Stimulated activated CD4-positive, alpha-beta T cell treated with anti-CD3 and anti-CD28 coated beads, Interleukin-4, amount 100 ng/mL, for 1 hour (primary cell): ENCODE measurements at regions not wholly inside any gene's neighbourhood (a gene's known extent, or its start where the extent isn't known, plus 50 kb on each side); places are given as distances from the start of the nearest gene placed in this dataset.
"Not testable (repeated sequence)": the region's sequence is repeated elsewhere in the genome, so short reads cannot be mapped to it uniquely, and the experiment has no call there.

Experiments used
- DNase-seq: peaks from one replicate; pipeline ENCODE4 v3.0.0-alpha.2; 2020

DNA sequence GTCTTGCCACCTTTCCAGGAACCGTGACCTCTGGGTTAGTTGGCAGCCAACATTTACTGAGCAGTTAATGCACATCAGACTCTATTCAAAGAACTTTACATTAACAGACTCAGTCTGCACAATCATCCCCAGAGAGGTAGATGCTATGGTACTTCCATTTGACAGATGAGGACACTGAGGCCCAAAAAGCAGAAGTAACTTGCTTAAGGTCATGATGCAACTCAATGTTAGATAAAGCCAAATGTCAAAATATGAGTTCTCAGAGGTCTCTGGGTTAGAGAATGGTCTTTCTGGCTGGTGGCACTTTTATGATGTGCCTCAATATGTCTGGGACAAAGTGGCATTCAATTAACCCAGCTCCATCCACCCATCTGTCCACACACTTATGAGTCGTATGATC, 450.0 kb downstream of the MIAT start:
- DNase-seq: no peak

- no peak for DNase-seq
These were observed 450.4 kb downstream of the MIAT start for GRCh38 chr22:27107824-27108223.

- no peak for DNase-seq
These were observed 451.2 kb downstream of the MIAT start for GRCh38 chr22:27108425-27109114.

- not testable (repeated sequence) for DNase-seq
These were observed 452.0 kb downstream of the MIAT start for GRCh38 chr22:27109406-27109805.

GRCh38 chr22:27110665-27111451, 453.5 kb downstream of the MIAT start:
- DNase-seq: no peak

DNA sequence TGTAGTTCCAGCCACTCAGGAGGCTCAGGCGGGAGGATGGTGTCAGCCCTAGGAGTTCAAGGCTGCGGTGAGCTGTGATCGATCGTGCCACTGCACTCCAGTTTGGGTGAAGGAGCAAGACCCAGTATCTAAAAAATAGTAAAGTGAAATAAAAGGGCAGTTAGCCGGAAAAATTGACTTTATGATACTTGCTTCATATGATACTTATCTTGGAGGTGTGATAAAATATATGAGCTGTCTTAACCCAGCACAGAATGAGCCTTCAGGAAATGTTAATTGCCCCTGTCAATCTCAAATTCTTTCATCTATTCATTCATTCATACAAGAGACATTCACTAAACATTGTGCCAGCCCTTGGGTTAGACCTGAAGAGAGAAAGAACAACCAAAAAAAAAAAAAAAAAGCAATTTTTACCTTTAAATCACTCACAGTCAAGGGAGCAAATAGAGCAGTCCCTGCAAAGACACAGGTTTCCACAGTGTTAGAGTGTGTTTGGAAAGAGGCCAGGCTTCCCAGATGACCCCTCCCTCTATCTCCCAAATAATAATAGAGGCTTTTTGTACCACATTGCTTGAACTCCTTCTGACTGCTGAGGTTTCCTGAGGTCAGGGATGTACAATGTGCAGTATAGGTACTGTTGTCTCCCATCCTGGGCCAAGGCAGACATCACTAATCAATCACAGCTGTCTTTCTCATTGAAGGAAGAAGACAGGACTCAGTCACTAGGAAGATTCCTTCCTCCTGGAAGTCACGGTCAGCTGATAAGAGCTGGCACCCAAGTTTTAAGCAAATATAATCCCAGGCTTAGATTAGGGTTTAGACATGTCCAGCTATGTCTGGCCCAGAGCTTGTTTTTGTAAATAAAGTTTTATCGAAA, 454.6 kb downstream of the MIAT start:
- DNase-seq: no peak

DNA sequence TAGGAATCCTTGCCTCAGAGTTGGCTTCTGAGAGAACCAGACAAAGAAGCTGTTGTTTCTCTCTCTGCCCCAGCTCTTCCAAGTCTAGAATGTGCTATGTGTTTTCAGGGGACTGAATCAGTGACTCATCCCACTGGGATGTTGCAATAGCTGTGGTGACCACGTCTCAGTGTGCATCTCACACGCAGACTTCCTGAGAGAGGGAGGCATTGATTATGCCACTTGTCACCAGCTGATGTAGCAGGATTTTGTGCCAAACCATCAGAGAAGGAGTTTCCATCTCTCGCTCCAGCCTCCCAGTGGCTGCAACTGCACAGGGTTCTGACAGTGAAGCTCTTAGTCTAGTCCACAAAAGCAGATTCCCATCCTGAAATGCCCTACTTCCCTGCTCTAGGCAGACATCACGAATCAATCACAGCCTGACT, 455.8 kb downstream of the MIAT start:
- no peak for DNase-seq

GRCh38 chr22:27113641-27114040, 456.3 kb downstream of the MIAT start:
- no peak for DNase-seq

- DNase-seq: no peak
These were observed 456.8 kb downstream of the MIAT start for GRCh38 chr22:27114186-27114585.

DNA sequence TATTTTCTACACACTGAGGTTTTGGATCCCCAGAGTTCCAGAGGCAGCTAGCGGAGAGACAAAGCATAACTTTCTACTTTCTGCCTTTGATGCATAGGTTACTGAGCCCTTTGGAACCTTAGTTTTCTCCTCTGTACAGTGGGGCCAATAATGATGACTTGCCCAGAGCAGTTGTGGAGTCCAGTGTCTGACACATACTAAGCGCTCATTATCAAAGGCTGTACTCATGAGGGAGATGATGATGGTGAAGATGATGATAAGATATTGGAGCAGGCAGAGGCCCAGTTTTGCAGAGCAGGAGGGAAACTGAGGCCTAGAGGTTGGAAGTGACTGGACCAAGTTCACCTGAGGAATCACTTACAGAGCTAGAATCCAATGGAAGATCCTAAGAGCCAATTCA, 458.0 kb downstream of the MIAT start:
- DNase-seq: no peak

- no peak for DNase-seq
These were observed 458.4 kb downstream of the MIAT start for GRCh38 chr22:27115816-27116256.

GRCh38 chr22:27116312-27117086, 459.1 kb downstream of the MIAT start:
- DNase-seq: no peak

GRCh38 chr22:27120036-27120435, 462.6 kb downstream of the MIAT start:
- no peak for DNase-seq

GRCh38 chr22:27122574-27122973, 465.2 kb downstream of the MIAT start:
- no peak for DNase-seq

DNA sequence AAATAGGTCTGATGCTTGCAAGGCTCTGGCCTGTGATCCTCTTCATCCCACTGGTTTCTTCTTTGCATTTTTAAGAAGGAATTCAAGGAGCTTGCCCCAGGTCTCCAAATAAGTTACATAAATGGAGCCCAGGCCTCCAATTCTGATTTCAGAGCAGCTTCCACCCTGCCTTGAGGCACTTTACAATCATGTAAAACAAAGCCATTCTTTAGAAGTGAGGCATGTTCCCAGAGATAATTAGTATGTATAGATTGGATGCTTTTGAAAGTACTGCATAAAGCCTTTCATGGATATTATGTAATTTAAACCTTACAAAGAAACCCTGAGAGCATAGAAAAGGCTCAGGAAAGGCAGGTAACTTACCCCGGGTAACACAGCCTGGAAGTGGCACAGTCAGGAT, 466.5 kb downstream of the MIAT start:
- DNase-seq: no peak

- DNase-seq: no peak
These were observed 467.1 kb downstream of the MIAT start for GRCh38 chr22:27124351-27124966.

- DNase-seq: no peak
These were observed 468.2 kb downstream of the MIAT start for GRCh38 chr22:27125539-27125938.

- DNase-seq: no peak
These were observed 470.5 kb downstream of the MIAT start for GRCh38 chr22:27127911-27128310.

DNA sequence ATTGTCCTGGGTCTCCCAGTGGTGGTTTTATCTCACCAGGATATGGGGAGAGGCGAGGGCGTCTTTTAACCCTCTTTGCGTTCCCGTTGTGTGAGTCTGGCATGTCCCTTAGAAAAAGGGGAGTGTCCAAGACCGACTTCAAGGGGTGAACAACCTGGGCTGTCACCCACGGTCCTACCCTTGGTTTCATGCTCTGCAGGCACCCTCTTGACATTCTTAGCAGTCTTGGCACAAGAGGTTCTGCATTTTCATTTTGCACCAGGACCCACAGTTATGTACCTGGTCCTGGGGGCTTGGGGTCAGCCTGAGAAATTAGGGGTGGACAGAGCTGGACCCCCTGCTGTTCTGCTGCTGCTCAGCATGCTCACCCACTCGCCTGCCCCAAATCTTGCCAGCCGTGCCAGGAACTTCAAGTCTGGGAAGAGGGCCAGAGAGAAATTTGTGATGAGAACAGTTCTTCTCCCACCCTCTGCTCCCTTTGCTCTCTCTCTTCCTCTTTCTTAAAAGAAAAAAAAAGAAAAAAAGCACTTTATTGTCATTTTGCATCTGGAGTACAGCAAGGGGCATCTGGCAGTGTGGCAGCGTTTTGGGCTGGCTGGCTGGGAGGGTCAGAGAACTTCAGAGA, 471.2 kb downstream of the MIAT start:
- no peak for DNase-seq

- no peak for DNase-seq
These were observed 471.9 kb downstream of the MIAT start for GRCh38 chr22:27129266-27129665.

DNA sequence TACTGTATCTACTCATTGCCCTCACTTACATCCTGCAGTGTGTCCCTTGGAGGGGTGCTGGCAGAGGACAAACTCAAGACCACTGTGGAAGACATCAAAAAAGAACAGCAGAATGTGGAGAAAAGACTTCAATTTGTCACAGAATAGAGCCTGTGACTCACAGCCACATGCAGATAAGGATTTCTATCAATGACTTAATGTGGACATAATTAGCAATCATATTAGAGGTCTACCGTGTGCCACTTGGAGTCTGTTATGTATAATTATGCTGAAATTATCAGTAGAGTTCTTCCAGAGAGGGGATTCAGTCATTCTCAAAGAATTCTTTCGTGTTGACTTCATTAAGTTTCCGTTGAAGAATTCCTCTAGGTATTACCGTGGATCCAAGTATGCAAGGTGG, 473.5 kb downstream of the MIAT start:
- DNase-seq: no peak

DNA sequence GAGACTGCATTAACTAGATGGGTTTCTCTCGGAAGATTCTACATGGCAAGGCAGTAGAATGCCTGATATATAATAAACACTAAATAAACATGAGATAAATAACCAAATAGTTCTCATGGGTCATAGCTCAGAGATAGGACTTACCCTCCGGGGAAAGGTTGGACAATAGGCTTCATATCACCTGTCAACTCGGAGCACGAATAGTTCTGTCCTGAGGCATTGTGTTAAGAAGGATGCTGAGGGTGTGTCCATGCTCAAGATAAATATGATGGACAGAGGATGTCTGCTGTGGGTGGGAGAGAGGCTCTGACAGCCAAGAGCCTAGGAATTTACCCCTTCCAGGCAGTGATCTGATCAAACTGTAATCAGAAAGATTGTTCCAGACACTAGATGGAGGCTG, 474.0 kb downstream of the MIAT start:
- no peak for DNase-seq
